A549 (cell line): ENCODE measurements at regions not wholly inside any gene's neighbourhood (a gene's known extent, or its start where the extent isn't known, plus 50 kb on each side); places are given as distances from the start of the nearest gene placed in this dataset.

ENCODE experiments used
- ATAC-seq, 2 experiments: fragments of 200-7000 bp in 1 of 2; fragments of >200 bp in 1 of 2; cut with Nextera tagmentation in 1 of 2; cut with Tn5 transposase in 1 of 2; 3 replicates each; pipeline versions ENCODE4 v1.8.0 to v1.9.1; 2018 to 2020; ENCODE audit warnings: mild to moderate bottlenecking in 1 of 2, moderate library complexity in 1 of 2
- CTCF ChIA-PET: fragments of 300-600 bp; sonication (Branson Sonifier 250); formaldehyde crosslinking; extraction: SDS; loops from one replicate; lab custom pipeline; 2021; ENCODE audit warnings: antibody characterized with exemption, inconsistent platforms; lab: Yijun Ruan, JAX
- POLR2A ChIA-PET: fragments of 350-600 bp; formaldehyde crosslinking; extraction: SDS; loops from one replicate; lab custom pipeline; 2021; ENCODE audit warnings: antibody characterized with exemption, inconsistent platforms; lab: Yijun Ruan, JAX
- DNase-seq, 2 experiments: peaks; one replicate each; pipeline versions ENCODE4 v3.0.0 to v3.0.0-alpha.2; 2011 to 2016; ENCODE audit warnings: low read depth in 1 of 2, low spot score in 1 of 2
- FAIRE-seq: peaks from 2 replicates; lab custom pipeline; 2011; peaks lifted over from hg19 to GRCh38; lab: Jason Lieb, UNC
- H3K27ac ChIP-seq, 2 experiments: fragments of >200 bp; sonication (Bioruptor Twin); formaldehyde crosslinking; 3 replicates each; pipeline ENCODE4 v1.5.1; 2016 to 2017
- H3K4me1 ChIP-seq: fragments of >200 bp; sonication (Bioruptor Twin); formaldehyde crosslinking; 3 replicates; pipeline ENCODE4 v1.6.1; 2016
- H3K4me2 ChIP-seq: fragments of >200 bp; sonication (Bioruptor Twin); formaldehyde crosslinking; 3 replicates; pipeline ENCODE4 v1.6.1; 2016
- H3K4me3 ChIP-seq: fragments of >200 bp; sonication (Bioruptor Twin); formaldehyde crosslinking; 3 replicates; pipeline ENCODE4 v1.5.1; 2016
- H3K9me3 ChIP-seq: fragments of >200 bp; sonication (Bioruptor Twin); formaldehyde crosslinking; 3 replicates; pipeline ENCODE4 v1.6.1; 2016
- BHLHE40 ChIP-seq: IDR thresholded peaks from 2 replicates; pipeline ENCODE4 v1.6.1; 2012; ENCODE audit warnings: low read depth, low read length, inconsistent platforms
- CHD2 ChIP-seq: fragments of 150-350 bp; IDR thresholded peaks from 2 replicates; pipeline ENCODE4 v1.6.1; 2014; ENCODE audit warnings: low read length; ENCODE audit not compliant: partially characterized antibody
- EHF ChIP-seq: fragments of 250-450 bp; sonication (Bioruptor Pico); IDR thresholded peaks from 2 replicates; pipeline ENCODE4 v1.5.0; 2020; ENCODE audit warnings: mild to moderate bottlenecking
- EHMT2 ChIP-seq: fragments of 200-600 bp; sonication (generic); IDR thresholded peaks from 2 replicates; pipeline ENCODE4 v1.6.1; 2016; ENCODE audit warnings: antibody characterized with exemption, low read depth, mild to moderate bottlenecking, moderate library complexity
- EP300 ChIP-seq, 2 experiments: fragments of >200 bp; sonication (Bioruptor Twin); formaldehyde crosslinking; IDR thresholded peaks; 2 replicates in 1 of 2; 3 replicates in 1 of 2; pipeline ENCODE4 v1.6.1; 2016 to 2017
- FOSB ChIP-seq: fragments of 250-450 bp; sonication (Bioruptor Pico); IDR thresholded peaks from 2 replicates; pipeline ENCODE4 v1.5.0; 2020; ENCODE audit warnings: mild to moderate bottlenecking, moderate library complexity
- FOXS1 ChIP-seq: fragments of 250-450 bp; sonication (Bioruptor Pico); IDR thresholded peaks from 2 replicates; pipeline ENCODE4 v1.5.0; 2020; ENCODE audit warnings: mild to moderate bottlenecking, moderate library complexity
- HEYL ChIP-seq: fragments of 250-450 bp; sonication (Bioruptor Pico); IDR thresholded peaks from 2 replicates; pipeline ENCODE4 v1.8.0; 2021; ENCODE audit warnings: mild to moderate bottlenecking, moderate library complexity
- HOXA7 ChIP-seq: fragments of 250-450 bp; sonication (Bioruptor Pico); IDR thresholded peaks from 2 replicates; pipeline ENCODE4 v1.5.0; 2020; ENCODE audit warnings: mild to moderate bottlenecking, moderate library complexity
- HOXB13 ChIP-seq: fragments of 250-450 bp; sonication (Bioruptor Pico); IDR thresholded peaks from 2 replicates; pipeline ENCODE4 v1.5.0; 2020; ENCODE audit warnings: low read depth, mild to moderate bottlenecking, moderate library complexity
- HOXB5 ChIP-seq: fragments of 250-450 bp; sonication (Bioruptor Pico); IDR thresholded peaks from 2 replicates; pipeline ENCODE4 v1.5.0; 2020; ENCODE audit warnings: mild to moderate bottlenecking, moderate library complexity
- JUNB ChIP-seq: fragments of >200 bp; sonication (Bioruptor Twin); formaldehyde crosslinking; IDR thresholded peaks from 2 replicates; pipeline ENCODE4 v1.6.1; 2016
- KDM5A ChIP-seq: fragments of 200-600 bp; sonication (generic); IDR thresholded peaks from 2 replicates; pipeline ENCODE4 v1.6.1; 2016; ENCODE audit warnings: antibody characterized with exemption, mild to moderate bottlenecking
- MAZ ChIP-seq: fragments of 150-350 bp; IDR thresholded peaks from 2 replicates; pipeline ENCODE4 v1.6.1; 2014; ENCODE audit warnings: antibody characterized with exemption, low read depth, low read length, borderline replicate concordance
- NFE2L2 ChIP-seq: fragments of 150-350 bp; conservative IDR thresholded peaks from 2 replicates; pipeline ENCODE4 v1.6.1; 2014; ENCODE audit warnings: low read length
- NR3C1 ChIP-seq: fragments of >200 bp; sonication (Bioruptor Twin); formaldehyde crosslinking; IDR thresholded peaks from 3 replicates; pipeline ENCODE4 v1.6.1; 2017
- PHF8 ChIP-seq: fragments of 200-600 bp; sonication (generic); IDR thresholded peaks from 2 replicates; pipeline ENCODE4 v1.6.1; 2016; ENCODE audit warnings: low read depth, mild to moderate bottlenecking, antibody characterized with exemption, moderate library complexity, borderline replicate concordance
- POLR2A ChIP-seq: IDR thresholded peaks from 2 replicates; pipeline ENCODE4 v1.6.1; 2012; ENCODE audit warnings: mild to moderate bottlenecking, low read length
- POLR2AphosphoS2 ChIP-seq: conservative IDR thresholded peaks from 2 replicates; pipeline ENCODE4 v1.6.1; 2012; ENCODE audit warnings: low read length, improper control_type of control experiment, inconsistent platforms
- RARB ChIP-seq: fragments of 250-450 bp; sonication (Bioruptor Pico); IDR thresholded peaks from 2 replicates; pipeline ENCODE4 v1.8.0; 2021; ENCODE audit warnings: mild to moderate bottlenecking, moderate library complexity
- RCOR1 ChIP-seq: fragments of 150-350 bp; IDR thresholded peaks from 2 replicates; pipeline ENCODE4 v1.6.1; 2014; ENCODE audit warnings: antibody characterized with exemption, low read length, low read depth
- RFX5 ChIP-seq: fragments of 450-650 bp; IDR thresholded peaks from 2 replicates; pipeline ENCODE4 v1.7.1; 2014; ENCODE audit warnings: antibody characterized with exemption, mild to moderate bottlenecking, moderate library complexity
- RNF2 ChIP-seq: fragments of 200-600 bp; sonication (generic); IDR thresholded peaks from 2 replicates; pipeline ENCODE4 v1.6.1; 2016; ENCODE audit warnings: low read depth, mild to moderate bottlenecking, antibody characterized with exemption, moderate library complexity, borderline replicate concordance
- TP53 ChIP-seq: fragments of 250-450 bp; sonication (Bioruptor Pico); IDR thresholded peaks from 2 replicates; pipeline ENCODE4 v1.5.0; 2021; ENCODE audit warnings: mild to moderate bottlenecking, moderate library complexity
- ZSCAN20 ChIP-seq: fragments of 250-450 bp; sonication (Bioruptor Pico); IDR thresholded peaks from 2 replicates; pipeline ENCODE4 v1.8.0; 2022; ENCODE audit warnings: mild to moderate bottlenecking, moderate library complexity
- WGBS: methylation state at CpG from one replicate; pipeline ENCODE4 v1.1.6; 2017; ENCODE audit errors: missing lambda C conversion rate; 5-methylcytosine and 5-hydroxymethylcytosine counted together
- TF ChIP-seq, protein P1 (sequence below): fragments of >200 bp; sonication (Bioruptor Twin); formaldehyde crosslinking; IDR thresholded peaks from 3 replicates; pipeline ENCODE4 v1.6.1; 2016
- TF ChIP-seq, protein P2 (sequence below): fragments of 250-450 bp; sonication (Bioruptor Pico); IDR thresholded peaks from 2 replicates; pipeline ENCODE4 v1.5.0; 2021; ENCODE audit warnings: mild to moderate bottlenecking, moderate library complexity, borderline replicate concordance
- TF ChIP-seq, protein P3 (sequence below): IDR thresholded peaks from 2 replicates; pipeline ENCODE4 v1.6.1; 2012
- TF ChIP-seq, protein P4 (sequence below): fragments of >200 bp; sonication (Bioruptor Twin); formaldehyde crosslinking; IDR thresholded peaks from 2 replicates; pipeline ENCODE4 v1.6.1; 2016
- TF ChIP-seq, protein P5 (sequence below): fragments of 150-350 bp; IDR thresholded peaks from 2 replicates; pipeline ENCODE4 v1.6.1; 2014; ENCODE audit warnings: low read depth, mild to moderate bottlenecking, low read length
- TF ChIP-seq, protein P6 (sequence below): fragments of 250-450 bp; sonication (Bioruptor Pico); IDR thresholded peaks from 2 replicates; pipeline ENCODE4 v1.5.0; 2020; ENCODE audit warnings: low read depth, mild to moderate bottlenecking, moderate library complexity

DNA sequence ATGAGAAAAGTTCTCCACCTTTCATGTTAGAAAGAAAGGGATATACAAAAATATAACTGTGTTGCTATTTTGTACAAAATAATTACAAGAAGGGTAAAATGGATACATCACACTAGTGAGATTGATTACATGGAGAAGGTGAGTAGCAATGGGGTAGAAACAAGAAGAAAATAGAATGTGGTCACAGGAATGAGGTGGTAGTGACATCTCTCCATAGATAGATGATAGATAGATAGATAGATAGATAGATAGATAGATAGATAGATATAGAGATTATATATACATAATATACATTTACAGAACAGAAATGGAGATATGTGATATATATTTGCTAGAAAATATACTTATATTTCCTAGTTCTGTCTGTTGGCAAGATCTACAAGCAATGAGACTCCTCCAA, 95.3 kb upstream of the RGPD4 start:
- Histone ChIP-seq H3K4me2 (no peak overlapping the region), H3K9me3 (no peaks in the 10 kb centered on the region), H3K27ac (no peak overlapping the region), H3K4me1 (peaks cover 4% of the 10 kb centered on the region; the same call in 1 of the 3 replicates), H3K4me3 (no peak overlapping the region)
- FAIRE-seq (no peak), DNase-seq (no peak), ATAC-seq (no peak)
- no peak for TF ChIP-seq TP53 (CRISPR knock-in tag)
- TF ChIP-seq KDM5A, result no peak
- TF ChIP-seq EHF (CRISPR knock-in tag), result no peak
- TF ChIP-seq NR3C1, result no peak
- TF ChIP-seq HOXA7 (CRISPR knock-in tag), result no peak
- TF ChIP-seq JUNB, result no peak
- TF ChIP-seq RNF2, result no peak
- TF ChIP-seq POLR2A, result no peak
- TF ChIP-seq RCOR1, result no peak
- TF ChIP-seq, protein P1, sequence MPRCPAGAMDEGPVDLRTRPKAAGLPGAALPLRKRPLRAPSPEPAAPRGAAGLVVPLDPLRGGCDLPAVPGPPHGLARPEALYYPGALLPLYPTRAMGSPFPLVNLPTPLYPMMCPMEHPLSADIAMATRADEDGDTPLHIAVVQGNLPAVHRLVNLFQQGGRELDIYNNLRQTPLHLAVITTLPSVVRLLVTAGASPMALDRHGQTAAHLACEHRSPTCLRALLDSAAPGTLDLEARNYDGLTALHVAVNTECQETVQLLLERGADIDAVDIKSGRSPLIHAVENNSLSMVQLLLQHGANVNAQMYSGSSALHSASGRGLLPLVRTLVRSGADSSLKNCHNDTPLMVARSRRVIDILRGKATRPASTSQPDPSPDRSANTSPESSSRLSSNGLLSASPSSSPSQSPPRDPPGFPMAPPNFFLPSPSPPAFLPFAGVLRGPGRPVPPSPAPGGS, result no peak
- TF ChIP-seq, protein P2, sequence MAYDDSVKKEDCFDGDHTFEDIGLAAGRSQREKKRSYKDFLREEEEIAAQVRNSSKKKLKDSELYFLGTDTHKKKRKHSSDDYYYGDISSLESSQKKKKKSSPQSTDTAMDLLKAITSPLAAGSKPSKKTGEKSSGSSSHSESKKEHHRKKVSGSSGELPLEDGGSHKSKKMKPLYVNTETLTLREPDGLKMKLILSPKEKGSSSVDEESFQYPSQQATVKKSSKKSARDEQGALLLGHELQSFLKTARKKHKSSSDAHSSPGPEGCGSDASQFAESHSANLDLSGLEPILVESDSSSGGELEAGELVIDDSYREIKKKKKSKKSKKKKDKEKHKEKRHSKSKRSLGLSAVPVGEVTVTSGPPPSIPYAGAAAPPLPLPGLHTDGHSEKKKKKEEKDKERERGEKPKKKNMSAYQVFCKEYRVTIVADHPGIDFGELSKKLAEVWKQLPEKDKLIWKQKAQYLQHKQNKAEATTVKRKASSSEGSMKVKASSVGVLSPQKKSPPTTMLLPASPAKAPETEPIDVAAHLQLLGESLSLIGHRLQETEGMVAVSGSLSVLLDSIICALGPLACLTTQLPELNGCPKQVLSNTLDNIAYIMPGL (CRISPR knock-in tag), result no peak
- TF ChIP-seq, protein P3, sequence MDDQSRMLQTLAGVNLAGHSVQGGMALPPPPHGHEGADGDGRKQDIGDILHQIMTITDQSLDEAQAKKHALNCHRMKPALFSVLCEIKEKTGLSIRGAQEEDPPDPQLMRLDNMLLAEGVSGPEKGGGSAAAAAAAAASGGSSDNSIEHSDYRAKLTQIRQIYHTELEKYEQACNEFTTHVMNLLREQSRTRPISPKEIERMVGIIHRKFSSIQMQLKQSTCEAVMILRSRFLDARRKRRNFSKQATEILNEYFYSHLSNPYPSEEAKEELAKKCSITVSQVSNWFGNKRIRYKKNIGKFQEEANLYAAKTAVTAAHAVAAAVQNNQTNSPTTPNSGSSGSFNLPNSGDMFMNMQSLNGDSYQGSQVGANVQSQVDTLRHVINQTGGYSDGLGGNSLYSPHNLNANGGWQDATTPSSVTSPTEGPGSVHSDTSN, result no peak
- TF ChIP-seq RFX5, result no peak
- no peak for TF ChIP-seq FOXS1 (CRISPR knock-in tag)
- no peak for TF ChIP-seq POLR2AphosphoS2
- no peak for TF ChIP-seq MAZ
- TF ChIP-seq, protein P4, sequence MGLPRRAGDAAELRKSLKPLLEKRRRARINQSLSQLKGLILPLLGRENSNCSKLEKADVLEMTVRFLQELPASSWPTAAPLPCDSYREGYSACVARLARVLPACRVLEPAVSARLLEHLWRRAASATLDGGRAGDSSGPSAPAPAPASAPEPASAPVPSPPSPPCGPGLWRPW, result no peak
- no peak for TF ChIP-seq RARB (CRISPR knock-in tag)
- no peak for TF ChIP-seq ZSCAN20 (CRISPR knock-in tag)
- no peak for TF ChIP-seq HOXB13 (CRISPR knock-in tag)
- ChIA-PET CTCF (no interaction called here), POLR2A (no interaction called here)

DNA sequence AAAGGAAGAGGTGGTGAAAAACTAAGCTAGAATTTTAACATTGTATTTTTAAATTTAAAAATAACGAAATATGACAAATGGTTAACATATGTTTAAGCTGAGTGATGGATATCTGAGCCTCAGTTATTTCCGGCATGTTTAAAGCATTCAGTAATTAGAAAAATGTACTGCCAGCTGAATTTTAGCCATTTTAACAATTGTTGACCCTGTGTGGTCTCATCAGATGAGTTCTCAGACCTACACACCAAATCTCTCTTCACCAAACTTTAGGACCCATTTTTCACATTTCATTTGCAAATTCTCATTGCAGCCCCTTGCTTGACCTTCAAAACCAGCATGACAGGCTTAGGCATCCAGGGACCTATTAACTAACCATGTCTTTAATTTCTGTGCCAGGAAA, 91.5 kb upstream of the RGPD4 start:
- Histone ChIP-seq H3K4me1 (peaks cover 4% of the 10 kb centered on the region; the same call in 1 of the 3 replicates), H3K27ac (no peak overlapping the region), H3K4me3 (no peak overlapping the region), H3K4me2 (no peak overlapping the region), H3K9me3 (no peaks in the 10 kb centered on the region)
- FAIRE-seq (no peak), ATAC-seq (no peak), DNase-seq (no peak)
- ChIA-PET POLR2A (no interaction called here), CTCF (interaction anchor here (0.6 kb wide), 1 partner anchor 38 kb away, joined by 3 read pairs; no protein-coding TSS in a partner anchor)
- 55% methylated on average over 2 of the region's 2 CpGs for WGBS
- TF ChIP-seq HEYL (CRISPR knock-in tag) (no peak), EHMT2 (no peak), KDM5A (no peak), CHD2 (no peak), EP300 (IDR thresholded peaks at IDR 0.05) (no peak), FOXS1 (CRISPR knock-in tag) (no peak), PHF8 (no peak), NR3C1 (no peak), HOXB5 (CRISPR knock-in tag) (no peak), NFE2L2 (no peak), FOSB (CRISPR knock-in tag) (no peak), BHLHE40 (no peak), EHF (CRISPR knock-in tag) (no peak)
- TF ChIP-seq, protein P3, result no peak
- TF ChIP-seq, protein P1, result no peak
- TF ChIP-seq, protein P5, sequence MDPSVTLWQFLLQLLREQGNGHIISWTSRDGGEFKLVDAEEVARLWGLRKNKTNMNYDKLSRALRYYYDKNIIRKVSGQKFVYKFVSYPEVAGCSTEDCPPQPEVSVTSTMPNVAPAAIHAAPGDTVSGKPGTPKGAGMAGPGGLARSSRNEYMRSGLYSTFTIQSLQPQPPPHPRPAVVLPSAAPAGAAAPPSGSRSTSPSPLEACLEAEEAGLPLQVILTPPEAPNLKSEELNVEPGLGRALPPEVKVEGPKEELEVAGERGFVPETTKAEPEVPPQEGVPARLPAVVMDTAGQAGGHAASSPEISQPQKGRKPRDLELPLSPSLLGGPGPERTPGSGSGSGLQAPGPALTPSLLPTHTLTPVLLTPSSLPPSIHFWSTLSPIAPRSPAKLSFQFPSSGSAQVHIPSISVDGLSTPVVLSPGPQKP, result no peak
- TF ChIP-seq, protein P6, sequence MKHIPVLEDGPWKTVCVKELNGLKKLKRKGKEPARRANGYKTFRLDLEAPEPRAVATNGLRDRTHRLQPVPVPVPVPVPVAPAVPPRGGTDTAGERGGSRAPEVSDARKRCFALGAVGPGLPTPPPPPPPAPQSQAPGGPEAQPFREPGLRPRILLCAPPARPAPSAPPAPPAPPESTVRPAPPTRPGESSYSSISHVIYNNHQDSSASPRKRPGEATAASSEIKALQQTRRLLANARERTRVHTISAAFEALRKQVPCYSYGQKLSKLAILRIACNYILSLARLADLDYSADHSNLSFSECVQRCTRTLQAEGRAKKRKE (CRISPR knock-in tag), result no peak
